HG03175 (cell line): ENCODE measurements at regions not wholly inside any gene's neighbourhood (a gene's known extent, or its start where the extent isn't known, plus 50 kb on each side); places are given as distances from the start of the nearest gene placed in this dataset.

ENCODE experiments used
- ATAC-seq: cut with Tn5 transposase; IDR thresholded peaks from one replicate; pipeline ENCODE4 v1.9.1; 2021; ENCODE audit warnings: mild to moderate bottlenecking, moderate library complexity; ENCODE audit not compliant: unreplicated experiment

DNA sequence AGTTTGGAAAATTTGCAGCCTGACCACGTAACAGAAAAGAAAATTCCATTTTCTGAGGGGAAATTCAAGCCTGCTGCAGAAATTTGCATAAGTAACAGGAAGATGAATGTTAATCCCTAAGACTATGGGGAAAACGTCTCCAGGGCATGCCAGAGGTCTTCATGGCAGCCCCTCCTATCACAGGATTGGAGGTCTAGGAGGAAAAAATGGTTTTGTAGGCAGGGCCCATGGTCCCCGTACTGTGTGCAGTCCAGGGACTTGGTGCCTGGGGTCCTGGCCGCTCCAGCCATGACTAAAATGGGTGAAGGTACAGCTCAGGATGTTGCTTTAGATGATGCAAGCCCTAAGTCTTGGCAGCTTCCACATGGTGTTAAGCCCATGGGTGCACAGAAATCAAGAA, 437.3 kb upstream of the SEMA3A start:
- no peak for ATAC-seq

DNA sequence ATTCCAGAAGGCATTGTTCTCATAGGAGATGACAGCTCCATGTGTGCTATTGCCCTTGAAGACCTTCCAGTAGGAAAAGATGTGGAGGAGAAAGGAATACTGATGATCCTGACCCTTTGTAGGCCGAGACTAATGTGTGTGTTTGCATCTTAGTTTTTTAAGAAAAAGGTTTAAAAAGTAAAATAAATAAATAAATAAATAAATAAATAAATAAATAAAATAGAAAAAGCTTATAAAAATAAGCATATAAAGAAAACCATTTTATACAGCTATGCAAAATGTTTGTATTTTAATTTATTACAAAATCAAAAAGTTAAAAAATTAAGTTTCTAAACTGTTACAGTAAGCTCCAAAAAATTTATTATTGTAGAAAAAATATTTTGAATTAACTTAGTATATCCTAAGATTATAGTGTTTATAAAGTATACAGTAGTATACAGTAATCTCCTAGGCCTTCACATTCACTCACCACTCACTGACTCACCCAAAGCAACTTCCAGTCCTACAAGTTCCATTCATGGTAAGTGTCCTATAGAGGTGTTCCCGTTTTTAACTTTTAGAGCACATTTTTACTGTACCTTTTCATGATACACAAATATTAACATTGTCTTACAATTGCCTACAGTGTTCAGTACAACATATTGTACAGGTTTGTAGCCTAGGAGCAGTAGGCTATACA, 435.2 kb upstream of the SEMA3A start:
- ATAC-seq = no peak

DNA sequence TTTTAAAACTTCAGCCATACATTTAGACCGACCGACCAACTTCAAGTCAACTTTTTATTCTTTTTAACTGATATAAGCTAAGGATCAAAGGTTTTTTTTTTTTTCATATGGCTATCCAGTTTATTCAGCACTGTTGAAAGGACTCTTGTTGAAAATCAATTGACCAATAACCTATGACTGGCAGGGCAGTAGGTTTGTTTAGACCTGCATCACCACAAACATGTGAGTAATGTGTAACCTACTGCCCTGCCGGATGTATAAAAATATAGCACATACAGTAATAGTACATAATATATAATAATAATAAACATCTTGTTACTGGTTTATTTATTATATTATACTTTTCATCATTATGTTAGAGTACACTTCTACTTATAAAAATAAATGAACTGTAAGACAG, 434.6 kb upstream of the SEMA3A start:
- no peak for ATAC-seq

DNA sequence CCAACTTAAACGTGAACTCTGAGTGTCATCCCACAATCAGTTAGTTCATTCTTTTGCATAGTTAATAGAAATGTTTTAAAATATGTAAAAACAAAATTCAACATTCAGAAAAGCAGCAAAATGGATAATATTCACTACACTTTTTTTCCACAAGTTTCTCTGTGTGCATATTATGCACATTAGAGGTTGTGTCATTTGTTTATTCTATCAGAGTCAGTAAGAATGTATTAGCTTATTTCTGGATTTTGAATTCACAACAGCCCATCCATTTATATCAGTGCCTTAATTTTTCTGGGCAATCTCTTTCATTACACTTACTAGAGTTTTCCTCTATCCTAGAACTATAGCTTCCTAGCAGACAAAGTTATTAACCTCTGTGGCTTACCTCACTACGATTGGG, 432.7 kb upstream of the SEMA3A start:
- no peak for ATAC-seq

DNA sequence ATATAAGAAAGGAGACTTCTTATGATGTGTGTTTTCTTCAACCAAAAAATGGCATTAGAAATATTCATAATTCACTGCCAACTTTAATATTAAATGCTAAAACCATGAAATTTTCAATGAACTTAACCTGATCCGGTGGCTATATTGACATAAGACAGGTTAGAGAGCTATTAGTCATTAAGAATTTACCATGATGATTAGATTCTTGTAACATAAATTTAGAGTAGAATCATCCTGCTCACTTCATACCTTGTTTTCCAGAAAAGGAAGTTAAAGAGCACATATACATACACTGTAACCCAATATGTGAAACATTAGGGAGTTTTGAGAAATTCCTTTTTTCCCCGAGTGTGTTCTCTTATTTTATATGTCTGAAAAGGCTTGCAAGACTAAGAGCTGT, 430.3 kb upstream of the SEMA3A start:
- no peak for ATAC-seq

DNA sequence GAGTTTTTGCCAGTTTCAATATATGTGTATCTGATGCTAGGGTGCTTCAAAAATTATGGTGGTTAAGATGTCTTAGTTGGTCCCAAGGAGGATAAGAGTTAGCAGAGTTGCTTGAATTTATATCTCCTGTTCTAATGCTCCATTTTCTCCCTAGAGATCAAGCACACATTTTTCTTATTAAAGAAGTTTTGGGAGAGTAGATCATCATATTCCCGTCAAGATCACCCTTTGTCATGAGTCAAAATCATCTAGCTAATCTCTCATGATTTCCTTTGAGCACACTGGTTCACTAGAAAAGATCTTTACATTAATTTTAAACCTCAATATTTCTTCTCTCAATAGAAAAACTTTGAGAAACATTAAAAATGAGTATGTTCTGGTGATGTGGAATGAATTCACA, 429.9 kb upstream of the SEMA3A start:
- no peak for ATAC-seq

DNA sequence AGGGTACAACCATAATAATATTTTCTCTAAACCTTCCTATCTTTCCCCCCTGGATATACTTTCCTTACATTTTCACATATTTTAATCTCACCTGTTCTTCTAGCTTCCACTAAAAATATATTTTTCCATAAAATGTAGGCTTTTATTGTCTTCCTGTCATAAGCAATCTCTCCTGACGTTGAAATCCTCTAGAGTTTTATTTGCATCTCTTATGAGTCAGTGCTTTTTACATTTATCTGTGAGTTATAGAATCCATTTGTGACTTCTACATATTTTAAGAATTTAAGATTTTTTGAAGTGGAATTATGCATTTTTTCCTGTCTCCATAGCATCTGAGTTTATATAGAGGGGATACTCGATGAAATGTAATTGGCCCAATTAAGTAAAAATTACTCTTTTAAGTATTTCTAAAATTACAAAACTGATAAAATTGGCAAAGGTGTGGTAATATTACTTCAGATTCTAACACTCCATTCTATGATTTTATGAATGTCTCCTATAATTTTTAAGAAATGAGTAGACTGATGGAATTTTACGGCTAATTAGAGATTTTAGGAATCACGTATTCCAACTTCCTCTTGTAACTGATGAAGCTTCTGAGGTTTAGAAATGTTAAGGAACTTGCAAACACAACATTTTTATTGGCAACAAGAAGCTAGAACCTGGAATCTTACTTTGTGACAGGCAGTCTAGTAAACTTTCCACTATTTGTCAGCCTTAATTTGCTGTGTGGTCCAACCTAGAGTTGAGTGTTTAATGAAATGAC, 422.9 kb upstream of the SEMA3A start:
- ATAC-seq = no peak

DNA sequence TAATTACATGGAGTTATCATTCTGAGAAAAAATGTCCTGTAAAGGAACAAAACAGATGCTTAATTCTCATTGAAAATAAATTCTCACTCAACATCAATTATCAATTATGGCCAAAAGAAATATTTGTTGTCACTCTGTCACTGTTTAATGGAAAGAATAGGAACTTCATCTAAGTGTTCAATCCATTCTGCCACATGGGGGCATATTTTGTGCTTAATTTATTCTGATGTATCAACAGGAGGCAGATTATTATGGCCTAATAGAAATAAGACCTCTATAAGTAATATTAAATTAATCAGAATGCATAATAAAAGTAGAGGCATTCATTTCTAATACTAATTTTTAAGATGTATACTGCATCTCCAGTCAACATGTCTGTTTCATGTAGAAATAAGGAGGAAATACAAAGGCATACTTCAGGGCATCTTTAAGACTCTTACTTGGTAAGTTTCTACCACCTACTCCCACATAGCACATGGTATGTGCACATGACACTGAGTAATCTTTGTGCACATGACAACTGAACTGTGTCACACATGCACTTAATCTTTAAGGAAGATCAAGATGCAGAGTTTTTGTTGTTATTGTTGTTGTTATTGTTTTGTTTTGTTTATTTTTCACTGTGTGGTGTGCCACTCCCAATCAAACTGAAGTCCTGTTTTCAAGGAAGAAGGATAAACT, 420.4 kb upstream of the SEMA3A start:
- ATAC-seq = no peak

DNA sequence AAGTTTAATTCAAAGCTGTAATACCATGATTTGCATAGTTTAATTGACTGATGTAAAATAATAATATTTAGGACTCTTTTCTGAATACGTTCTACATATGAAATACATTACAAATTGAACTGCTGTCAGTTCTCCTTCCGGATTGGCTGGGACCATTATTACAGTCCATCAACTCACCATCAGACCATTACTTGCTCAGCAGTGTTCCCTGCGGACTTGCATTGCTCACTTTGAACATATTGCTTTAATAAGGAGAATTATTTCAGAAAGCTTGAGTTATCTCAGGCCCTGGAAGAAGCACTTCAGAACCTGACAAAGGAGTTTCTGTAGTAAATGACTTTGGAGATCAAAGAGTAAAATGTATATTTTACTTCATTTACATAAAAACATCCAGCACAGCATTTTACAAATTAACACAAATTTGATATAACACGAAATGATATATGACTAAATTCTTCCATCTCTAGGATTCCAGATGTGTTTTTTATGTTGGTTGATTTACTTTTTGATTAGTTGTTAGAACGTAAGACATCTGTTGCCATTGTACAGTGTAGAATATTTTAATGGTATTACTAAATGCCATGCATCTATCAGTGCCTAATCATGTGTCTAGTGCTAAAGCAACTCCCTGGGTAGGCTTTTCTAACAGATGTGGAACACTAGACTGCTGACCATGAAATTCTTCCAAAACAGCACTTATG, 418.5 kb upstream of the SEMA3A start:
- no peak for ATAC-seq

DNA sequence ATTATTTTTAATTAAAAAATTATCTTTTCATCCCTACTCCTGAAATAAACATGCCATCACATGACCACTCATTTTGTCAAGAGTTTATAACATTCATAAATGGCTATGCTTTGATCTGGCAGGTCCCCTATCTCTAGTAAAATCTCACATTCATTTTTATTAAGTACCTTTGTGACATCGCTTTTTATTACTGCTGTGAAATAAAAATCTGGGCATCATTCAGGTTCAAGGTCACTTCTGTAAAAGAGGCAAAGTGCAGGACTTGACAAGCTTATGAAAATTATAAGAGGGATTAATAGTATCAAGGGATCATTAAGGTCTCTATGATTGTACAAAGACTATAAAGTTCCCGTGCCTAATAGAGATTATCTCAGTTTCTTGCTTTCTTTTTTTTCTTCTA, 416.8 kb upstream of the SEMA3A start:
- no peak for ATAC-seq

DNA sequence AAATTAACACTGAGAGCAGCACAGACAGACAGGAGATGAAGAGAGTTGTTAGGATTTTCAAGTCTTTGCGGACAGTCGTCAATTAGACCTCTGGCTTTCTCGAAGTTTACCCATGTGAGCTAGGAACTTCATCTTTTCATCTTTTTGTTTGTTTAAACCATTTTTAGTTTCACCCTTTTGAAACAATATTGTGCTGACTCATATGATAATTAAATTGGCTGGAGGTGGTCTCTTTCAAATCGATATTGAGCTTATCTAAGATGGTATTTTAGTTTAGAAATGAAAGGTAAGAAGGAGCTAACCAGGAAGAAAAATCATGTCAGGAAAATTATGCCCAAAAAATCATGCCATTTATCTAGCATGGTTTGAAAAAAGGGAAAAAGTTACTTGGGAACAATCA, 415.8 kb upstream of the SEMA3A start:
- ATAC-seq = no peak

DNA sequence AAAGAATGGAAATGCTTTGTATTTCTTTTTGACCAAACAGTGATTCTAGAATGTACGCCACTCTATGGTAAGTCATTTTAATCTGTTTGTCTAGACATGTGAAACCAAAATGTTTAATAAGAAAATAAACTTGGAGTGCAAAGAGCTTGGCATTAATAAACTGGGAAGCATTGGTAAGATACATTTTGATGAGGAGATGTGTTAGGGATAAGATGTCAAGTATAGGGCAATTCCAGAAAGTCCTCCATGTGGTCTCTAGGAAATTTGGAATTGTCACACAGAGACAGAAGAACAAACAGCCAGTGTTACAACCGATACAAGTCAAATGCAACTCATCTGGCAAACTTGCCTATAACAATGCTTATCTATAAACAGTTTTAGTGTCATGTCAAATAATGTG, 410.7 kb upstream of the SEMA3A start:
- ATAC-seq = no peak

DNA sequence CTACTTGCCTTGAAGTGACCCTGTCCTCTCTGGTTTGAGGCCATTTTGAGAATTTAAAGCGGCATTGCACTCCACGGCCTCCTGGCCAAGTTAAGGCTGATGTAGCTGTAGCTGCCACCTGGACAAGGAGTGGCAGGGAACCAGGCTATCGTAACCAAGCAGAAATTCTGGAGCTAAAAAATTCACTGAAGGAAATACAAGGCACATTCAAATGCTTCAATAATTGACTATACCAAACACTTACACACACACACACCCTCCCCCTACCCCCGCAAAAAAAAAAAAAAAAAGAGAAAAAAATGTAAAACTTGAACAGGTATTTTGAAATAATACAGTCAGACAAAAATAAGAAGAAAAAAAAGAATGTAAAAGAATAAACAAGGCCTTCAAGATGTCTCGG, 409.0 kb upstream of the SEMA3A start:
- no peak for ATAC-seq

DNA sequence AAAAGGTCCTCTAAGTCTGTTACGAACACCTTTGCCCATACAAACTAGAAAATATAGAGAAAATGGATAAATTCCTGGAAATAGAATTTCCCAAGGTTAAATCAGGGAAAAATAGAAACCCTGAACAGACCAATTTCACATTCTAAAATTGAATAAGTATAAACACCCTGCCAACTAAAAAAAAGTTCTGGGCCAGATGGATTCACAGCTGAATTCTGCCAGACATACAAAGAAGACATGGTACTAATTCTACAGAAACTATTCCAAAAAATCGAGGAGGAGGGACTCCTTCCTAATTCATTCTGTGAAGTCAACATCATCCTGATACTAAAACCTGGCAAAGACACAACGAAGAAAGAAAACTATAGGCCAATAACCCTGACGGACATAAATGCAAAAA, 400.4 kb upstream of the SEMA3A start:
- no peak for ATAC-seq

DNA sequence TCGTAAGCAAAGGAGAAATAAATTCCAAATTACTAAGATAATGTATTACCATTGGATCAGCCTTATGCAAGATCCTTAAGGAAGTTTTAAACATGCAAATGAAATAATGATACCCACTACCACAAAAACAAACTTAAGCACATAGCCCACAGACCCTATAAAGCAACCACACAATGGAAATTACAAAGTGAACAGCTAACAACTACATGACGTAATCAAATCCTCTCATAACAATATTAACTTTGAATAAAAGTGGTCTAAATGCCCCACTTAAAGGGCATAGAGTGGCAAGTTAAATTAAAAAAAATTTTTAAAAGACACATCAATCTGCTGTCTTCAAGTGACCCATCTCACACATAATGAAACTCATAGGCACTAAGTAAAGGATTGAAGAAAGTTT, 397.3 kb upstream of the SEMA3A start:
- no peak for ATAC-seq

DNA sequence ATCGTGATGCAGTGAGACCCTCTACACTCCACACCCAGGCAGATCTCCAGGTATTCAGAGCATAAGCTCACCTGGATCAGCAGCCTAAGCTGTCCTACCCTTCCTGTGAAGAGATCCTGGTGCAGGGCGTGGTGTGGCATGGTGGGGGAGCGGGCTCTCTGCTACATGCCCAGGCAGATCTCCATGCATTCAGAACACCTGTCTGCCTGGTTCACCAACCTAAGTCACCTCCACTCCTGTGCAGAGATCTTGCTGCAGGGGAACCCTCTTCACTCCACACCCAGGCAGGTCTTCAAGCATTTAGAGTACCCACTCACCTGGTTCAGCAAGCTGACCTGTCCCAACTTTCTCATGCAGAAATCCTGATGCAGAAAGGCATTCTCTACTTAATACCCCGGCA, 394.4 kb upstream of the SEMA3A start:
- no peak for ATAC-seq

DNA sequence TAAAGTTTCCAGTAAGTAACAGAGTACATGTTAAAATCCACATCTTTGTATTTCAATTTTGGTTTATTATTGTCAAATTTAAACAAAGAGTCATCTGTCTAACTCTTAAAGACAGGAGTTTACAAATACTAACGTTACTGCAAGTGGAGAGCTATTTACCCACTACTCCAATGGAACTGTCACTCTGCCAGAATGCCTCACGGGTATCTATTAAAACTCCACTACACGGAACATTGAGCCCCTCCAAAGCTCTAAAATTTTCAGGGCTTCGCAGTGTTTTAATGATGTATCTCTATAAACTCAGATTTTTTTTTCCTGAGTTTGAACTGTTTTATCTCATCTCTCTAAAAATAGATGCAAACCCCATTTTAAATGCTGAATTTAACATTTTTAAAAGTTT, 388.7 kb upstream of the SEMA3A start:
- ATAC-seq = no peak

DNA sequence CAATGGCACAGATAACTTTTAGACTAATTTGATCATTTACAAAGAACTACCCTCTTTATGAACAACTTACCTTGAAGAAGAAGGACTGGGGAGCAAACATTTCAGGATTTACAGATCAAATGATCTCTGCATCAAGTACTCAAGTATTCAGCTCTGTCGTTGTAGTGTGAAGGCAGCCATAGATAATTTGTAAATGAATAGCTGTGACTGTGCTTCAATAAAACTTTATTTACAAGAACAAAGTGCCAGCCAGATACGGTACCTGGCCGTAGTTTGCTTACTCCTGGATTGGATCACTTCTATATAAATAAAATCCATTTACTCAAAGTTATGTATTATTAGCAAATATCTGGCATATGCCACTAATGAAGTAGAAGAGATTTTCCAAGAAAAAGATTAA, 388.2 kb upstream of the SEMA3A start:
- ATAC-seq = no peak

DNA sequence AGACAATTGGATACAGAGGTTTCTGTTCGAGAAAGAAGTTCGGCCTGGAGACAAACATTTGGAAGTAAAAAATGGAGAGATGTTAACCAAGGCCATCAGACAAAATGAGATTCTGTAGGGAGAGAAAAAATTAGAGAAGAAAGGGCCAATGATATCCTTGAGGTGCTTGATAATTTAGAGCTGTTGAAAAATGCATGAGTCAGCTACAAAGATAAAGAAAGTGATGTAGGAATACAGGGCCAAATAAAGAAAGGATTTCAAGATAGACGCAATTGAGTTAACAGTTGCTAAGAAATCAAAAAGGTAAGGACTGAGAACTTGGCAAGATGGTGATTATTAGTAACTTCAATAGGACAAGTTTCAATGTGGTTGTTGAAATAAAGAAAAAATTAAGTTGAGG, 384.2 kb upstream of the SEMA3A start:
- no peak for ATAC-seq

DNA sequence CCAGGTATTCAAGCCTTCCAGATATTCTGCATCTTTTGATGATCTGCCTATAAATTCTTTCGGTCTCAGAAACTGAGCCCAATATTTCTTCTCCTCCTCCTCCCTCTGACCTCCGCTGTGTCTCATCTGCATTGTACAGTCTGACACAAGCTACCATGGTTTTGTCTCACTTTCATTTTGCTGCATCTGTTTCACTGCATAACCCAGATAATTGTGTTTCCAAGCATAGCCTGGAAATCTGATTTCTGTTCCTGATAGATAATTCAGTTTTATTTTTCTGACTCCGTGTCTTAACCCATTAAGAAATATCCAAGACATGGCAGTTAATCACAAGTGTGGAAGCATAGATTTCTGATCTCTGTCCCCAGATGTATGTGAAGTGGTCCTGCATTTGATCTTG, 374.2 kb upstream of the SEMA3A start:
- ATAC-seq = no peak

DNA sequence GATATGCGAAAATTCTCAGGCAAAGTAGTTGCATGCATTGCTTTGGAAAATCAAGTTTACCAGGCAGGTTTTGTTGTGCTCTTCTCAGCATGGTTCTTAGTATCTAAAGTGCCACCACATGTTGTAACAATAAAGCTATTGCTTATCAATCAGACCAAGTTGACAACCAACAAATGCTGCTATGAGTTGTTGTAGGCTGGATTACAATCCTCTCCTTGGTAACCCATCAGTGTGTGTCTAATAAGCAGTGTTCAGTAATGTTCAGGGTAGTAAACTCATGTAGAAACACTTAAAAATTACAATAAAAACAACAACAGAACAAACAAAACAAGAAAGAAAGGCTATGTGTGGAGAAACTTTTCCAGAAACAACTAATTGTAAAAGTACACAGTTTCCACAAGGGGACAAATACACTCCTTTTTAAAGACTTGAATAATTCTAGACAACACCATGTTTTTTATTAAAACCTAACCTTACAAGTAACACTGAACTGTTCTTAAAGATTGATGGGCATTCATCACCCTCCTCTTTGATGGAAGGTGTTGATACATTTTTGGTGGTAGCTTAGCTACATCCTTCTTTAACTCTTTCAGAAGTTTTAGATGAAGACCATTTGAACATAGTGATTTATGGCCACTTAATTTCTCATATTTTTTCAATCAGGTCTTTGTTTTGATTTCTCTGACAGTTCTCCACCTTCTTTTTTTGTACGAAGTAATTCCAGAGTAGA, 370.9 kb upstream of the SEMA3A start:
- ATAC-seq = no peak
